Endodermal cell (in vitro differentiated cells): ENCODE measurements at regions not wholly inside any gene's neighbourhood (a gene's known extent, or its start where the extent isn't known, plus 50 kb on each side); places are given as distances from the start of the nearest gene placed in this dataset.

ENCODE experiments used
- DNase-seq: peaks from one replicate; pipeline ENCODE4 v3.0.0-alpha.2; 2017
- H3K27ac ChIP-seq: 2 replicates; pipeline ENCODE4 v1.5.1; 2013; ENCODE audit warnings: mild to moderate bottlenecking, low read depth, low read length, moderate library complexity
- H3K27me3 ChIP-seq: 2 replicates; pipeline ENCODE4 v1.6.1; 2013; ENCODE audit warnings: mild to moderate bottlenecking, low read length, moderate library complexity; ENCODE audit not compliant: insufficient read depth, control insufficient read depth, poor library complexity, severe bottlenecking
- H3K36me3 ChIP-seq: 2 replicates; pipeline ENCODE4 v1.7.0; 2013; ENCODE audit warnings: mild to moderate bottlenecking, low read length, moderate library complexity; ENCODE audit not compliant: control insufficient read depth, insufficient read depth
- H3K4me1 ChIP-seq: one replicate; pipeline ENCODE4 v1.7.0; 2013; ENCODE audit warnings: low read length; ENCODE audit not compliant: control insufficient read depth, insufficient read depth
- H3K4me3 ChIP-seq: 2 replicates; pipeline ENCODE4 v1.5.1; 2013; ENCODE audit warnings: mild to moderate bottlenecking, low read length, moderate library complexity
- H3K9ac ChIP-seq: 2 replicates; pipeline ENCODE4 v1.6.1; 2013; ENCODE audit warnings: mild to moderate bottlenecking, low read length, moderate library complexity; ENCODE audit not compliant: poor library complexity, severe bottlenecking; ENCODE audit errors: extremely low read depth
- H3K9me3 ChIP-seq: 2 replicates; pipeline ENCODE4 v1.6.1; 2013; ENCODE audit warnings: mild to moderate bottlenecking, low read length, moderate library complexity; ENCODE audit not compliant: control insufficient read depth
- H3K27ac Mint-ChIP-seq: 2 replicates; pipeline ENCODE4 v1.8.0; 2020; ENCODE audit warnings: mixed read lengths
- H3K27me3 Mint-ChIP-seq: 2 replicates; pipeline ENCODE4 v1.8.0; 2021; ENCODE audit warnings: mild to moderate bottlenecking, mixed read lengths; ENCODE audit not compliant: insufficient read depth
- H3K36me3 Mint-ChIP-seq: 2 replicates; pipeline ENCODE4 v1.8.0; 2020; ENCODE audit warnings: low read depth, mixed read lengths
- H3K4me1 Mint-ChIP-seq: 2 replicates; pipeline ENCODE4 v1.8.0; 2020; ENCODE audit warnings: mixed read lengths
- H3K4me3 Mint-ChIP-seq: 2 replicates; pipeline ENCODE4 v1.8.0; 2020; ENCODE audit warnings: mild to moderate bottlenecking, moderate library complexity, mixed read lengths
- H3K9me3 Mint-ChIP-seq: 2 replicates; pipeline ENCODE4 v1.8.0; 2020; ENCODE audit warnings: mild to moderate bottlenecking, mixed read lengths
- WGBS, 2 experiments: methylation state at CpG; one replicate each; pipeline versions ENCODE4 v1.1.5 to v1.1.7; 2013; ENCODE audit warnings: missing lambda C conversion rate in 2 of 2, mixed read lengths in 1 of 2; ENCODE audit not compliant: insufficient coverage in 1 of 2, insufficient read length in 1 of 2; 5-methylcytosine and 5-hydroxymethylcytosine counted together
- TF ChIP-seq, protein P1 (sequence below): fragments of 200-600 bp; sonication (generic); conservative IDR thresholded peaks from 2 replicates; pipeline ENCODE4 v1.5.0; 2021; ENCODE audit warnings: antibody characterized with exemption, mild to moderate bottlenecking

DNA sequence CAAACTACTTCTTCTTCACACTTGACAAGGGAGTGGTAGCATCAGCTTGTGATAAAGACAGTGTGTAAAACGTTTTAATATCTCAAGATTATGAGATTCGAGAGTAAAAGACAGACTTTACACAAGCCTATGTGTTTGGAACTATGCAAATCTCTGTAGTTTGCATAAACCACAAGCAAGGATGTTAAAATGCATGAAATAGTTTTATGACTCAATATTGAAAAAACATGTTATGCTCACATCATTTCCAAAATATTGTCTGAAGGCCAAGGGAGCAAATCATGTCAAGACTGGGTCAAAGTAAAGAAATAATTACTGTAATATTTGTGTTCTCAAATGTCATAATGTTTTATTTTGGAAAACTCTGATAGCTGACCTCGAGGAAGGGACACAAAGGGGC, 316.8 kb upstream of the KLF12 start:
- Mint-ChIP-seq H3K4me3 (no peak overlapping the region), H3K36me3 (no peaks in the 10 kb centered on the region), H3K27me3 (no peaks in the 10 kb centered on the region), H3K9me3 (no peaks in the 10 kb centered on the region), H3K4me1 (peaks cover 12% of the 10 kb centered on the region), H3K27ac (peak overlapping the region; percentile 34)
- Histone ChIP-seq H3K4me3 (no peak overlapping the region), H3K36me3 (no peaks in the 10 kb centered on the region), H3K9ac (no peak overlapping the region), H3K4me1 (no peaks in the 10 kb centered on the region), H3K27me3 (no peaks in the 10 kb centered on the region), H3K27ac (no peak overlapping the region), H3K9me3 (no peaks in the 10 kb centered on the region)
- 92 to 98% methylated on average over 3 of the region's 3 CpGs for WGBS, 2 experiments
- no peak for DNase-seq
- TF ChIP-seq, protein P1, sequence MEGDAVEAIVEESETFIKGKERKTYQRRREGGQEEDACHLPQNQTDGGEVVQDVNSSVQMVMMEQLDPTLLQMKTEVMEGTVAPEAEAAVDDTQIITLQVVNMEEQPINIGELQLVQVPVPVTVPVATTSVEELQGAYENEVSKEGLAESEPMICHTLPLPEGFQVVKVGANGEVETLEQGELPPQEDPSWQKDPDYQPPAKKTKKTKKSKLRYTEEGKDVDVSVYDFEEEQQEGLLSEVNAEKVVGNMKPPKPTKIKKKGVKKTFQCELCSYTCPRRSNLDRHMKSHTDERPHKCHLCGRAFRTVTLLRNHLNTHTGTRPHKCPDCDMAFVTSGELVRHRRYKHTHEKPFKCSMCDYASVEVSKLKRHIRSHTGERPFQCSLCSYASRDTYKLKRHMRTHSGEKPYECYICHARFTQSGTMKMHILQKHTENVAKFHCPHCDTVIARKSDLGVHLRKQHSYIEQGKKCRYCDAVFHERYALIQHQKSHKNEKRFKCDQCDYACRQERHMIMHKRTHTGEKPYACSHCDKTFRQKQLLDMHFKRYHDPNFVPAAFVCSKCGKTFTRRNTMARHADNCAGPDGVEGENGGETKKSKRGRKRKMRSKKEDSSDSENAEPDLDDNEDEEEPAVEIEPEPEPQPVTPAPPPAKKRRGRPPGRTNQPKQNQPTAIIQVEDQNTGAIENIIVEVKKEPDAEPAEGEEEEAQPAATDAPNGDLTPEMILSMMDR: no peak

- H3K9me3 Mint-ChIP-seq: no peaks in the 10 kb centered on the region
- no peak overlapping the region for H3K27ac ChIP-seq
- no peak overlapping the region for H3K4me3 Mint-ChIP-seq
- no peaks in the 10 kb centered on the region for H3K27me3 ChIP-seq
- no peaks in the 10 kb centered on the region for H3K36me3 Mint-ChIP-seq
- H3K27ac Mint-ChIP-seq: peak overlapping the region; percentile 34
- H3K9me3 ChIP-seq: no peaks in the 10 kb centered on the region
- TF ChIP-seq, protein P1: no peak
- H3K4me1 ChIP-seq: no peaks in the 10 kb centered on the region
- H3K4me3 ChIP-seq: no peak overlapping the region
- H3K4me1 Mint-ChIP-seq: peaks cover 12% of the 10 kb centered on the region
- no peaks in the 10 kb centered on the region for H3K36me3 ChIP-seq
- no peak overlapping the region for H3K9ac ChIP-seq
- DNase-seq: no peak
- no peaks in the 10 kb centered on the region for H3K27me3 Mint-ChIP-seq
- WGBS, 2 experiments: 80 to 92% methylated on average over 2 to 3 of the region's 3 CpGs
These were observed 316.3 kb upstream of the KLF12 start for GRCh38 chr13:74450525-74450845.

- Mint-ChIP-seq H3K27me3 (no peaks in the 10 kb centered on the region), H3K4me1 (peaks cover 12% of the 10 kb centered on the region), H3K9me3 (no peaks in the 10 kb centered on the region), H3K4me3 (no peak overlapping the region), H3K36me3 (no peaks in the 10 kb centered on the region), H3K27ac (no peak overlapping the region)
- Histone ChIP-seq H3K27ac (no peak overlapping the region), H3K9ac (no peak overlapping the region), H3K36me3 (no peaks in the 10 kb centered on the region), H3K4me3 (no peak overlapping the region), H3K27me3 (no peaks in the 10 kb centered on the region), H3K9me3 (no peaks in the 10 kb centered on the region), H3K4me1 (no peaks in the 10 kb centered on the region)
- DNase-seq: no peak
- WGBS, 2 experiments: 90 to 100% methylated on average over 1 to 2 of the region's 2 CpGs
- TF ChIP-seq, protein P1: no peak
These were observed 315.8 kb upstream of the KLF12 start for GRCh38 chr13:74449811-74450524.
